Mesodermal cell (in vitro differentiated cells): ENCODE measurements at regions not wholly inside any gene's neighbourhood (a gene's known extent, or its start where the extent isn't known, plus 50 kb on each side); places are given as distances from the start of the nearest gene placed in this dataset.
"Not testable (repeated sequence)": the region's sequence is repeated elsewhere in the genome, so short reads cannot be mapped to it uniquely, and the experiment has no call there.

Experiments
- H3K27ac ChIP-seq: 2 replicates; pipeline ENCODE4 v1.7.0; 2013; ENCODE audit warnings: mild to moderate bottlenecking, low read depth, low read length, moderate library complexity; ENCODE audit not compliant: severe bottlenecking
- H3K36me3 ChIP-seq: 2 replicates; pipeline ENCODE4 v1.7.1; 2013; ENCODE audit warnings: mild to moderate bottlenecking, low read length, moderate library complexity; ENCODE audit not compliant: control insufficient read depth, insufficient read depth
- H3K4me1 ChIP-seq: one replicate; pipeline ENCODE4 v1.7.1; 2013; ENCODE audit warnings: mild to moderate bottlenecking, low read length; ENCODE audit not compliant: insufficient read depth, control insufficient read depth, poor library complexity, severe bottlenecking
- H3K4me3 ChIP-seq: 2 replicates; pipeline ENCODE4 v1.7.0; 2013; ENCODE audit warnings: low read length, control low read depth, mild to moderate bottlenecking; ENCODE audit not compliant: insufficient read depth, poor library complexity, severe bottlenecking; ENCODE audit errors: extremely low read depth
- H3K9me3 ChIP-seq: 2 replicates; pipeline ENCODE4 v1.7.1; 2013; ENCODE audit warnings: mild to moderate bottlenecking, low read length, moderate library complexity; ENCODE audit not compliant: control insufficient read depth
- WGBS, 2 experiments: methylation state at CpG; one replicate each; pipeline ENCODE4 v1.1.5; 2013; ENCODE audit warnings: missing lambda C conversion rate in 2 of 2; ENCODE audit not compliant: insufficient coverage in 2 of 2; 5-methylcytosine and 5-hydroxymethylcytosine counted together

GRCh38 chr4:127357765-127358164 lies 275.0 kb upstream of the INTU start:
- H3K36me3 ChIP-seq, result no peaks in the 10 kb centered on the region
- no peaks in the 10 kb centered on the region for H3K9me3 ChIP-seq
- no peak overlapping the region for H3K27ac ChIP-seq
- no peak overlapping the region for H3K4me3 ChIP-seq
- H3K4me1 ChIP-seq, result no peaks in the 10 kb centered on the region

GRCh38 chr4:127362686-127363085 lies 270.1 kb upstream of the INTU start:
- Histone ChIP-seq H3K36me3 (no peaks in the 10 kb centered on the region), H3K4me1 (no peaks in the 10 kb centered on the region), H3K4me3 (no peak overlapping the region), H3K27ac (no peak overlapping the region), H3K9me3 (no peaks in the 10 kb centered on the region)

DNA sequence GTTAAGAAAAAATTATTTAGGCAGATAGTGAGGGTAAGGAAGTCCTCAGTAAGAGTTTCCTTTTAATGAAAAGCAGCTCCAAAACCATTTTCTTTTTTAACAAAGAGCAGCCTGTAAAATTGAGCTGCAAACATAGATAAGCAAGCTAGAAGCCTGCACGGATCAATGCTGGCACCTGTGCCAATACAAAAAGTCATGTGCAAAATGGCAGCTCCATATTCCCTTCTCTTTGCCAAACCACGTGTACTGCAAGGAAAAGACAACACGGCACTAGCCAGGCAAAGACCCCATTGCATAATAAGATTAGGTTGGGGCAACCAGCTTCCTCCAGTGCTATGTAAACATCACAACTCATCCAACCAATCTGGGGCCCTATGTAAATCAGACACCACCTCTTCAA lies 268.4 kb upstream of the INTU start:
- H3K27ac ChIP-seq, result no peak overlapping the region
- no peaks in the 10 kb centered on the region for H3K4me1 ChIP-seq
- no peak overlapping the region for H3K4me3 ChIP-seq
- H3K36me3 ChIP-seq, result no peaks in the 10 kb centered on the region
- no peaks in the 10 kb centered on the region for H3K9me3 ChIP-seq
- WGBS, 2 experiments, result 87 to 93% methylated on average over 3 of the region's 3 CpGs

- no peaks in the 10 kb centered on the region for H3K36me3 ChIP-seq
- H3K27ac ChIP-seq, result no peak overlapping the region
- no peaks in the 10 kb centered on the region for H3K9me3 ChIP-seq
- H3K4me1 ChIP-seq, result no peaks in the 10 kb centered on the region
- no peak overlapping the region for H3K4me3 ChIP-seq
These were observed 267.8 kb upstream of the INTU start for GRCh38 chr4:127364911-127365310.

GRCh38 chr4:127370604-127371003 lies 262.2 kb upstream of the INTU start:
- 88 to 89% methylated on average over 2 to 3 of the region's 6 CpGs for WGBS, 2 experiments
- Histone ChIP-seq H3K36me3 (no peaks in the 10 kb centered on the region), H3K4me3 (no peak overlapping the region), H3K27ac (no peak overlapping the region), H3K4me1 (peaks cover 3% of the 10 kb centered on the region), H3K9me3 (no peaks in the 10 kb centered on the region)

GRCh38 chr4:127379499-127379898 lies 253.3 kb upstream of the INTU start:
- Histone ChIP-seq H3K9me3 (peaks cover 4% of the 10 kb centered on the region), H3K4me3 (no peak overlapping the region), H3K4me1 (no peaks in the 10 kb centered on the region), H3K36me3 (no peaks in the 10 kb centered on the region), H3K27ac (no peak overlapping the region)
- 100% methylated on average over 4 to 6 of the region's 7 CpGs for WGBS, 2 experiments

DNA sequence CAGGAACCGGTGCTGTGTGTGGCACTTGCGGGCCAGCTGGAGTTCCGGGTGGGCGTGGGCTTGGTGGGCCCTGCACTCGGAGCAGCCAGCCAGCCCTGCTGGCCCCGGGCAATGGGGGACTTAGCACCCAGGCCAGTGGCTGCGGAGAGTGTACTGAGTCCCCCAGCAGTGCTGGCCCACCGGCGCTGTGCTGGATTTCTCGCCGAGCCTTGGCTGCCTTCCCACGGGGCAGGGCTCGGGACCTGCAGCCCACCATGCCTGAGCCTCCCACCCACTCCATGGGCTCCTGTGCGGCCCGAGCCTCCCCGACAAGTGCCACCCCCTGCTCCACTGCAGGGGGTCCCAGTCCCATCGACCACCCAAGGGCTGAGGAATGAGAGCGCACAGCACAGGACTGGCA lies 252.8 kb upstream of the INTU start:
- H3K36me3 ChIP-seq, H3K4me3 ChIP-seq, H3K9me3 ChIP-seq, H3K4me1 ChIP-seq, H3K27ac ChIP-seq: not testable (repeated sequence)
- WGBS, 2 experiments, result 78 to 80% methylated on average over 7 to 9 of the region's 18 CpGs

GRCh38 chr4:127383666-127384065 lies 249.1 kb upstream of the INTU start:
- H3K4me3 ChIP-seq, result no peak overlapping the region
- no peaks in the 10 kb centered on the region for H3K4me1 ChIP-seq
- peaks cover 4% of the 10 kb centered on the region for H3K9me3 ChIP-seq
- no peak overlapping the region for H3K27ac ChIP-seq
- H3K36me3 ChIP-seq, result no peaks in the 10 kb centered on the region

- no peak overlapping the region for H3K4me3 ChIP-seq
- H3K4me1 ChIP-seq, result no peaks in the 10 kb centered on the region
- no peak overlapping the region for H3K27ac ChIP-seq
- H3K36me3 ChIP-seq, result no peaks in the 10 kb centered on the region
- no CpG with 5 or more reads among the region's 2 CpGs for WGBS, 2 experiments
- H3K9me3 ChIP-seq, result no peaks in the 10 kb centered on the region
These were observed 238.2 kb upstream of the INTU start for GRCh38 chr4:127394516-127394915.

- Histone ChIP-seq H3K9me3 (no peaks in the 10 kb centered on the region), H3K4me3 (no peak overlapping the region), H3K4me1 (no peaks in the 10 kb centered on the region), H3K27ac (no peak overlapping the region), H3K36me3 (no peaks in the 10 kb centered on the region)
- 88 to 93% methylated on average over 2 of the region's 5 CpGs for WGBS, 2 experiments
These were observed 232.5 kb upstream of the INTU start for GRCh38 chr4:127400276-127400675.

- Histone ChIP-seq H3K4me3 (no peak overlapping the region), H3K36me3 (no peaks in the 10 kb centered on the region), H3K4me1 (no peaks in the 10 kb centered on the region), H3K9me3 (no peaks in the 10 kb centered on the region), H3K27ac (no peak overlapping the region)
- WGBS, 2 experiments, result 0% methylated on average over 1 of the region's 1 CpG
These were observed 231.9 kb upstream of the INTU start for GRCh38 chr4:127400731-127401346.
